ENCODE measurements at regions not wholly inside any gene's neighbourhood (a gene's known extent, or its start where the extent isn't known, plus 50 kb on each side); places are given as distances from the start of the nearest gene placed in this dataset.

DNA sequence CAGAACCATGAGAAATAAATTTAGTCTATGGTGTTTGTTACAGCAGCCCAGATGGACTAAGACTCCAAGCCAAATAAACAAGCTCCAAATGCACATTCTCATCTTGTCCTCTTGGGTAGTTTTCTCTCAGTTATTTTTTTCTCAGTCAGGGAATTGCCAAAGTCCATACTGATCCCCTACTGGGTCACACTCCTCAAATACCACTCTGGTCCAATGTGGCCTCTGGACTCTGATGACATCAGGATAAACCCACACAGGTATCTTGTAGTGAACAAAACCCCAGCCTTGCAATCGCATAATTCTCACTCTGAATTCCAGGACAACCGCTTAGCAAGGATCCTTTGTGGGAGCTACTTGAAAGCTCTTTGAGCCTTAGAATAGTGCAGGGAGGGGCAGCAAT lies 248.4 kb upstream of the JUN start:
- DNase-seq, result no peak

DNA sequence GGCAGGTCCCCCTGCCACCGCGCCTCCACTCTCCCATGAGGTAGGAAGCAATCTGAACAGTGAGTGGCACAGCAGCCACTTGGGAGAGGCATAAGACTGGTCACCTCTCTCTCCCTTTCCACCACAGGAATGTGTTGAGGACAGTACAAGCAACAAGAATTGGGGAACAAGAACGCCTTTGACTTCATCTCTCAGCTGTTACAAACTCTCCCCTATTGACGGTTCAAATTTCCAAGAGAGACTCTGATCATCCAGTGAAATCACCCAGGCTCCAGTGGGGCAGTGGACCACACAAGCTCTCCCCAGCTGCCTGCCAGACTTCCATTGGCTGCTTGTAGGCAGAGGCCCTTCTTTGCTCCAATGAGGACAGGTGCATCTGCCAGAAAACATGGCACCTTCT lies 249.9 kb upstream of the JUN start:
- DNase-seq, result no peak

DNA sequence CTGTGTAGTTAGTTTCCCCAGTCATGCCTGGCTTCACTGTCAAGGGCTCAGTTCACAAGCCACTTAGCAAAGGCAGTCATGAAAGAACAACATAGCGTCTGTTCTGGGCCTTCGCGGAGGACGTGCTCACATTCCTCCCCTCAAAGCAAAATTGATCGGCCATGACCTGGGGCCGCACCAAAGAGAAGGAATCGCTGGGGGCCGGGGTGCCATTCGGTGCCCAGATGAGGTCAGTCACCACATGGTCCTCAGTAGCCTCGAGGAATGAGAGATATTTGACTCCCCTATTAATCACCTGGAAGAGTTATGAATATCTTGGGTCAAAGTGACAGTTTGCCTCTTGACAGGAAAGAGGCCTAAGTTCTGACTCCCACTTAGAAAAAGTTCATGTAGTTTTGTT lies 251.1 kb upstream of the JUN start:
- DNase-seq, result no peak

DNA sequence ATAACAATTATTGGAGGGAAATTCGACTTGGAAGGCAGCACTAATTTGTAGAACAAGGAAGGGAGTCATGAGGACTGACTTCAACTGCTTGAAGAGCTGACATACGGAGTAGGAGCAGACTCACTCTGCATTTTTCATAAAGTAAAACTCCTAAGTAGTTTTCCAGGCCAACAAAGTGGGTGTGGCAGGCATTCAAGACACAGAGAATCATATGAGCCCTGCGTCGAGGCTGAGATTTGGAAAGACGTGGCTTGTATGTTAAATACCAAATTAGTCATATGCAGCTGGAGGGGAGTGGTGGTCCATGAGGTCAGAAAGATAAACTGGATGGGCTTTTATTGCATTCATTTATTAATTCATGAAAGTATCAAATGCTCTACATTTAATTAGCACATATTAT lies 255.7 kb upstream of the JUN start:
- DNase-seq, result no peak

DNA sequence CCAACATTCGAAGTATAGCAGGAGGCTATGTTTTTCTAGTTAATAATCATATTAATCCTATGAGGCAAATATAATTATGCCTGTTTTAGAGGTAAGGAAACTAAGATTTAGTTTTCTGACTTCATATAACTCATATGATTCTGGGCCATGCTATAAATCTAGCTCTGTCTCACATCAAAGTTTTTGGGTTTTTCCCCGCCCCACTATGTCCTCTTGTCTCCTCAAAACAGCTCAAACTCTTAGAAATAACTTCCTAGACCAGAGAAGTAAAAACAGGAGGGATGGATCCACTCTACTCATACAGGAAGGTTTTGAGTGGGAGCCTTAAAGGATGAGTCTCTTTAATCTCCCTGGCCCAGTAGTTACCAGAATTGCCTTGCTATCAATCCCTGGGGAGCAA lies 256.4 kb upstream of the FGGY start:
- no peak for DNase-seq

DNA sequence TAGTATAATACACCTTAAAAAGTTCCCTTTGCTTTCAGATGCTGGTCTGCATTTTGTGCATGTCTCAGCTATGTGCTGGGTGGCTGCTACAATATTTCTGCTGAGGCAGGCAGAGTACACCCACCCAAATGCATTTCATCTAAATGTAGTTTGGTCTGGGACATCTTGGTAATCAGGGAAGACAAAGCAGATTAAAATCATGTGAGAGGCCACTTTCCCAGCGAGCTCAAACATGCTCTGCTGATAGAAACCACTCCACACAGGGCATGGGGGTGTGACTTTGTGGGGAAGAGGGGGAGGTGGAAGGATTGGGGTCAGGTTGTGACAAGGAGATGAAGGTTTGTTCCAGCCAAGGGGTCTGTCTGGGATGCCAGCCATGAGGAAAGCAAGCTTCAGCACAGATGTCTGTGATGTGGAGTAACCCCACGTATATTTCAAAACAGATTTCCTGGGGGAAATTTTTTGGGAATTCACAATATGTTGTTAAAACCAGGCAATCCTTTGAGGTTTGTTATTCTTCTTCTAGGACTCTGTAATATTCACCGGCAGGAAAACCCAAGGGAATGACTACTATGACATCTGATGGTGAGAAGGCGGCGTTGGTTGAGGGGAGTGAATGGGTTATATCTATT lies 255.1 kb upstream of the FGGY start:
- no peak for DNase-seq

DNA sequence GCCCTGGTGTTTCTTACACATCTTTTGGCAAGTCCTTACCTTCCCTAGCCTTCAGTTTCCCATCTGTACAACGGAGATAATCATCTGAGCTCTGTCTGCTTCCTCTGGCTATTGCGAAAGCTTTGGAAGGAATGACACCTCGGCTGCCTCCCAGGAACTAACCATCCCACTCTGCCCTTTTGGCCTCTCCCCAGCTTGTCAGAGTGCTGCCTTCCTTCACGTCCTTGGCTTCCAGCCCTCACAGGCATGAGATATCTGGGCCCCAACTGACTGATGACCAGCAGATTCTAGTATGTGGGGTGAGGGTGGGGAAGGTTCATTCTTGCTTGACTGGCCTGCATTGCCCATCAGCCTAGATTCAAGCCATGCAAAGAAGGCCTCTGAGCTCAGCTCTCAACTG lies 253.1 kb upstream of the FGGY start:
- DNase-seq, result no peak

DNA sequence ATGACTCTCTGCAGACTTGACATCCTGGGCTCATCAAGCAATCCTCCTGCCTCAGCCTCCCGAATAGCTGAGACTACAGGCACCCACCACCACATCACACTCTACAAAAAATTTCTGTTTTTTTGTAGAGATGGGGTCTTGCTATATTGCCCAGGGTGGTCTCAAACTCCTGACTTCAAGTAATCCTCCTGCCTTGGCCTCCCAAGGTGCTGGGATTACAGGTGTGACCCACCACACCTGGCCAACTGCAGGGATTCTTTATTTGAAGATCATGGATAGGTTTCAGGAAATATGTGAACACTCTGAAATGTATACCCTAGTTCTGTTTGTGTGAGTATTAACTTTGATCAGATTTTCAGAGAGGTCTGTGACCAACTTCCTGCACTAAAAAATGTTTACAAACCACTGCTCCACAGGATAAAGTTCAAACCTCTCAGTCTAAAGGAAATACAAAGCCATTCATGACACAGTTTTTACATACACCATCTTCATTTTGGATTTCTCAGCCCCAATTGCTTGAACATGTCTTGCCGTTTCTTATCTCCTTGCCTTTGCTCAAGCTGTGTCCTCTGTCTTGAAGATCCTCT lies 252.3 kb upstream of the FGGY start:
- DNase-seq, result no peak

DNA sequence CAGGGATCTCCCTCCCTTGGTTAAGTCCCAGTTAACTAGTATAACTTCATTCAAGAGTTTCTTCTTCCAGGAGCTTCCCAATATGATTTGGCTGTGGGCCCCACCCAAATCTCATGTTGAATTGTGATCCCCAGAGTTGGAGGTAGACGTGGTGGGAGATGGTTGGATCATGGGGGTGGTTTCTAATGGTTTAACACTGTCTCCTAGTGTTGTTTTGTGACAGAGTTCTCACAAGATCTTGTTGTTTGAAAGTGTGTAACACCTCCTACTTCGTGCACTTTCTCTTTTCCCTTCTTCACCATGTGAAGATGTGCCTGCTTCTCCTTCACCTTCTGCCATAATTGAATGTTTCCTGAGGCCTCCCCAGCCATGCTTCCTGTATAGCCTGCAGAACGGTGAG lies 251.8 kb upstream of the FGGY start:
- no peak for DNase-seq

DNA sequence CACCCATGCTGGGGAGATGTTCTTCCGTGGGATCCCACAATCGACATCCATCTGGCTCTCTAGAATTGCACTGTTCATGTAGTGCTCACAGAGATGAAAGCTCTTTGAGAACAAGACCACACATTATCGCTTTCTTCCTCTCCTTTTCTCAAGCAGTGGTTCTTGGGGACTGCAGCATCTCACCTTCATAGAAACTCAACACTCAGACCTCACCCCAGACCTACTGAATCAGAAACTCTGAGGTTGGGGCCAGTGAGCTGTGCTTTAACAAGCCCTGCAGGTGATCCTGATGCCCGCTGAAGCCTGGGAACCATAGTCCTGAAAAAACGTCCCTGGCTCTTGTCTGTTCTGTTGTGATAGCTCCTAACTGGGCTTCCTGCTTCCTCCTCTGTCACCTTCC lies 251.3 kb upstream of the FGGY start:
- DNase-seq, result no peak

DNA sequence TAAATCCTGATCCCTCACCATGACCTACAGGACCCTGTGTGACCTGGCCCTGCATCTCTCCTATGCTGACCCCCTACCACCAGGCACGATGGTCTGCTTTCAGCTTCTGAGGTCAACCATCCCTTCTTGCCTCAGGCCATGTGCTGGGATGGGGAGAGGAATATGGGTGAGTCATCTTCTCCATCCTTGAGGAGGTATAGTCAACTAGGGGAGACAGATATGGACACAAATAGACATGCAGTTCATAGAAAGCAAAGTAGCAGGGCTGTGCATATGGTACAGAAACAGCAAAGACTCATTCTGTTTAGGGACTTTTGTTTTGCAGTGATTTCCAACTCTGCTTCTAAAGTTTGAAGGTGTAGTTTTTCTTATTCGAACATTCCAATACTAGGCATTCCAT lies 250.8 kb upstream of the FGGY start:
- DNase-seq, result no peak

DNA sequence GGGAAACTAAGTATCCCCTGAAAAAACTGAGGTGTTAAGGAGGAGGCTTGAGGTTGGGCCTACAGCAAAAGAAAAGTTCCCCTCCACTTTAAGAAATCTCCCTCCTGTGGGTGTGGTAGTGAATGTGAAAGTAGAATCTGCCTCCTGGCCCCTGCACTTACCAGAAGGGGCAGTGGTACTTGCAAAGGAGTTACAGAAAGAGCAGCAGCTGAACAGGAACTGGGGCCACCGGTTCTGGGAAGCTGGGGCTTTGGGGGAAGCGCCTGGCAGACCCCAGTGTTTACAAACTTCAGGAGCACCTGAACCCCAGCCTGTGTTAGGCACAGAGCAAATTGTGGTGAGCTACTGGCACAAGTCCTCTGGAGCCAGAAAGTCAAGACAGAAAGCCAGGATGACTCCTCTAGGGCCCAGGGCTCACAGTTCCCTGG lies 250.2 kb upstream of the FGGY start:
- no peak for DNase-seq

DNA sequence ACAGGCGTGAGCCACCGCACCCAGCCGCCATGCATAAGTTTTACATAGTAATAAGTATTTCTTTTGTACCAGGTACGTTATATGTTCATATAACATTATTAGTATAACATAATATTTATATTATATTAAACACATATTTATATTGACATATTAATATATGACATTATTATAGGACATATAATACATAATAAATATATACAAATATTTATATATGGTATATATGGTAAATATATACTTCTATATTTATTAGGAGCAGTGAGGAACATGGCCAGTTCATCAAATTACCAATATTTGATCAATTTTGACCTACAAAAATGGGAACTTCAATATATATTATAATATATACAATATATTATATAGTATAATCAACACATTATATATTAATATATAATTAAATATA lies 245.9 kb upstream of the FGGY start:
- DNase-seq, result no peak

DNA sequence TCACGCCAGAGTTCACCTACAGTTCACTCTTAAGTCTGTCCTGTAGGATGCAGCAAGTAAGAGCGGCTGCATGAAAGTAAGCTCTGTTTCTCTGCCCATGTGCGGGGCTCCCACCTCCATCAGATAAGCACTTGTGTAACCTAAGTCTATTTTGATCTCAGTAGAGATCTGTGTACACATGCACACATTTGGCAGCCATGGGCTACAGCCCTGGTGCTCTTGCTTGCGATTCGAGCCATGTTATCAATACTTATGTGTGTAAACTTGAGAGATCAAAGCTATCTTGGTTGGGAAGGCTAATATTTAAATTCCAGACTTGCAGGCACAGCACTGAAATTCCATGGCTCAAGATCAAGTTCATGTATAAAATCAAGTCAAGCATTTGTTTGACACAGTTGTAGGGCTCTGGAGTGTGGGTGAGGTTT lies 244.7 kb upstream of the FGGY start:
- DNase-seq, result no peak

DNA sequence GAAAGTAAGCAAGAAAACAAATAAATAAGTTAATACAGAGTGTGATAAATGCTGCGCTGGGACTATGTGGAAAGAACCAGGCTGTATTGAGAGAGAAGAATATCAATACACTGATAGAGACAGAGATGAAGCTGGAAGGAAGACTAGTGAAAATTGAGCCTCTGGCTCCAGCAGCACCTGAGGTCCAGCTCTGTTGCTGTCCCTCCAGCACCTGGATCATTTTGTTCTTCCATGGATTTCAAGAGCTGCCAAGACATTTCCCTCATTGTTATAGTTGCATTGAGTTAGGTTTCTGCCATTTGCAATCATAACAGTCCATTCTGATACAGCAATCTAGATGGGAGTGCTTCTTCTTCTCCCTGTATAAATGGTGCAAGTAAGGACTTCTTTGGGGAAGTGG lies 242.7 kb upstream of the FGGY start:
- DNase-seq, result no peak

DNA sequence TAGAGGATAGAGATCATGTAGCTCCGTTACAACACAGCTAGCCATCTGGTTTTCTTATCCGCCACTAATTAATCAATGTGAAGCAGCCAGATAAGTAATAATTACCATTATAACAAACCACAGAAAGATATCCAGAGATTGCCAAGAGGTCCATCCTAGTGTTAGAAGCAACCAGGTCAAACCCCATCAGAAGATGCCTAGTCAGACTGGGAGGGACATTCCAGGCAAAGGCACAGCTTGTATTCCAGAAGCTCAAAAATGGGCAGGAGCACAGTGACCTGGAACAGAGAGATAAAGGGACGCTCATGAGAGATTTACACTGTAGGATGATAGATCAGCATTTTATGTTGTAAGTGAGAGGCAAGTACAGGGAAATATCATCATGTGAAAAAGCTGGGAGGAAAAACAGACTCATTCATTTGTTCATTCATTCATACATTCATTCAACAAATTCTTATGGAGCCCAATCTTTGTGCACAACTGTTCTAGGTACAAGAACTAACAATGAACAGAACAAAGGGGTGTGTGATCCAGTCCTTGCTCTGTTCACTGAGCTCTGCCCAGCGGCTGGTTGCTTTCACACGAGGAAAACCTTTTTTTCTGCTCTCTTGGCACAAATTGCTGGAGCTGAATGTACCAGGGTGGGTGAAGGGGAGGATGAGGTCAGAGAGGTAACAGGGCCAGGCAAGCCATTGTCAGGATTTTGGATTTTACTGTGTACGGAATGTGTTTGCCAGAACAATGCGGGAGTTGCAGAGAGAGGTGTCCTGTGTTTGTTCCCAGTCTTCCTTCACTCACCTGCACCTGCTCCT lies 240.8 kb upstream of the FGGY start:
- DNase-seq, result no peak

DNA sequence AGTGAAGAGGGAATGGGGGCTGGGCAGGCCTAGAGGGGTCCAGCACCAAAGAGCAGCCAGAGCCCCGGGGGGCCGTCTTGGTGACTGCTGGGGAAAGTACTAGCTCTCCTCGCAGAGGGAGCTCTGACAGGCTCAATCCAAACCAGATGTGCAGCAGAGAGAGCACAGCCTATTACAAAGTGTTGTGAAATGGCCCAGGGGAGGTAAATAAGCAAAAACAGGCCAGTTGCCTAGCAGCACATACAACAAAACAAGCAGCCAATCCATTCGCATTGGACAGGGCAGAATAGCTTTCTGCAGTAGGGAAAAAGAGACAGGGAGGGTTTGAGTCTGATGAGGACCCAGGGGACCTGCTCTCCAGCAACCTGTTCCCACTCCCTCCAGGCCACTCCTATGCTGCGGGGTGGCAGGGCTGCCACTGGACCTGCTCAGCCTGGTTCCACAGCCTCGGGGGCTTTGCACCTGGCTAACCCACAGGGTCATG lies 239.6 kb upstream of the FGGY start:
- no peak for DNase-seq

DNA sequence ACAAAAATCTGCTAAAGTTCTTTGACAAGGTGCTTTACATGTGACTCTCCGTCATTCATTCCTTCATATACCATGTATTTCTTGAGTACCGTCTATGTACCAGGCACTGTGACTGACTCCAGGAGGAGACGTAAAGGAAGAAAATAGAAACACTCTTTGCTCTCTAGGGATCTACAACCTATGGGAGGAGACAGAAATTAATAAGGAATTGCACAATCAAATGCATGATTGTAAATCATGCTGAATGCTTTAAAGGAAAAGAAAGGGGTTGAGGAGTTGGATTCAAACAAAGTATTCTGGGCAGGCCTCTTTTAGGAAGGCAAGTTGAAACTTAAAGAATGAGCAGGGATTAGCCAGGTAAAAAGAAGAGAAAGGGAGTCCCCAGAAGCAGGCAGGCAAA lies 239.1 kb upstream of the FGGY start:
- DNase-seq, result no peak

DNA sequence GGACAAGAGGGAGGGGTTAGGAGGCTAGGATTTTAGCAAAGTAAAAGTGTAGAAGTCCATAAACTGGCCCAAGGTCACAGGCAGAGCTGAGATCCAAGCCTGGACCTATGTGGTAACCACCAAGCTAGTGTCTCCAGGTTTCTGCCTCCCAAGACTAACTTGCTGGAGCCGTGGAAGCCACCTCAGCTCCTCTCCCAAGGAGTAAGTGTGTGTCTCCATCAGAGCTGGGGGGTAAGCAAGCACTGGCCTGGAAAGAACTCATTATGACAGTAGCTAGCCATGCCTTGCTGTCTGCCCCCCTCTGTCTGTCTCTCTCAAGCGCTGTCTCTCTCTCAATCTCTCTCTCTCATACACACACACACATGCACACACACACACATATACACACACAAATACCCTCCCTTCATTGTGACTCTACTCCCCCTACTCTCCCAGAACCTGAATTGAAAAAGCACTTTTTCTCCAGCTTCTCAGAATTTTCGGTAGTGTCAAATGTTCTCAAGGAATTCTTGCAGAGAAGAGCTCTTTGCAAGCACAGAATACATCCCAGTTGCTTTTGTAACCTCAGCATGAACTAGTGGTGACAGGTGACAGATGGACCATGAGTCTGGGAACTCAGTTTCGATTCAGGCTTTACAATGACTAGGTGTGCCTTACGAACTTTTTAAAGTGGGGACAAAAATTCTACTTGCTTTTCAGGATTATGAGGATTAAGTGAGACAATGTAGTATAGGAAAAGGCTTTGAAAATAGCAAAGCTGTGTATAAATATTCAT lies 238.0 kb upstream of the FGGY start:
- no peak for DNase-seq

DNA sequence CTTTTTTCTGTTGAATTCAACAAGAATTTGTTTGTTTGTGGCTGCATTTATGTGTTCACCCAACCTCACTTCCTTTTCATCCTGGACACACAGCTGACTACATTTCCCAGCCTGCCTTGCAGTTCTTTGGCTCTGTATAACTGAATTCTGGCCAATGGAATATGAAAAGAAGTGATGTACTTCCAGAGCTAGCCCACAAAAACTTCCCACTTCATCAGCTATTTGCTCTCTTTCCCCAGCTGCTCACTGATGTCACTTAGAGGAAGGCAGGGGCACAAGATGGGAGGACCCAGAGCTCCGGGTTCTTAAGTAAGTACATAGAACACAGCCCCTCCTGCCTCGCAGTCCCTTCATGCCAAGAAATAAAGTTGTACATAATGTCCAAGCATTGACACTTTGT lies 235.0 kb upstream of the FGGY start:
- DNase-seq, result no peak

DNA sequence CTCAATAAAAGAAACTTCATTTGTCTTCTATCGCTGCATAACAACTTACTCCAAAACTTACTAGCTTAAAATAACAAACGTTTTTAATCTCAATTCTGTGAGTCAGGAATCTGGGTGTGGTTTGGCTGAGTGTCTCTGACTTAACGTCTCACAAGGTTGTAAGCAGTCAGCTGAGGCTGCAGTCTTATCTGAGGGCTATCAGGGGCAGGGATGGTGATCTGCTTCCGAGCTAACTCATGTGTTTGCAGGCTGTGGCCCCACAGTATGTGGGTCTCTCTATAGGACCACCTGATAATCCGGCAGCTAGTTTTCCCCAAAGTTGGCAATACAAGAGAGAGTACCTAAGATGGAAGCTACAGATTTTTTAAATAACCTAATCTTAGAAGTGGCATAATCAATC lies 234.2 kb upstream of the FGGY start:
- DNase-seq, result no peak

DNA sequence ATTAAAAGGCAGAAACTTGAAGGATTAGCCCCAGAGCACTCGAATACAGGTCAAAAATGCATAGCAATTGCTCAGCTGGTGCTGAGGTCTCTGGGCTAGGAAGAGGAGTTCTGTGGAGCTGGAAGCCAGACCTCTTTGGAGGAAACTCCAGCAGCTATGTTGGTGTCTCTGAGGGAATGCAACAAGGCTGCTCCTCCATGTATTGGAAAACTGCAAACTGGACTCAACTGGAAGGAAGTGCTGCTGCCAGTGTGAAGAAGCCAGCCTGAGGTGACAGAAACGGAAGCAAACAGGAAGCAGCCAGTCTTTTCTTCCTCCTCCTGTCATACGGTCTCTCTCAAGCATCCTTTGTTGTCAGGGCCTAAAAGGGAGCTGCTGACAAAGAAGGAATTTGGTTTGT lies 233.4 kb upstream of the FGGY start:
- no peak for DNase-seq

DNA sequence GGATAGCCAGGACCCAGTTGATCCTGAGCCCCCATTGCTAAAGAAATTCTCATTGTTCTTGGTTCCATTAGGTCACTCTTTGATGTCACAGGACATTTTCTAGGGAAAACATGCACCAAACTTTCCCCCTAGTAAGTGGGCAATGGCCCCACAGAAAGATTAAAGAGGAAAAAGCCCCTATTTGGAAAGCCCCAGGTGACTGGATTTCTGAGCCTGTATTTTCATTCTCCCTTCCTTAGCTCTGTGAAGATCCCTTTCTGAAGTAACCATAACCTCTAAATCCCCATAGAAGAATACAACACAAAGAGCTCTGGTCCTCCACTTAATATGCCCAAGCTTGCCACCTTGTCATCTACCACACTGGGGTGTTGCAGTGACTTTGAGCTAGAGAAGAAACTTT lies 232.3 kb upstream of the FGGY start:
- DNase-seq, result no peak

DNA sequence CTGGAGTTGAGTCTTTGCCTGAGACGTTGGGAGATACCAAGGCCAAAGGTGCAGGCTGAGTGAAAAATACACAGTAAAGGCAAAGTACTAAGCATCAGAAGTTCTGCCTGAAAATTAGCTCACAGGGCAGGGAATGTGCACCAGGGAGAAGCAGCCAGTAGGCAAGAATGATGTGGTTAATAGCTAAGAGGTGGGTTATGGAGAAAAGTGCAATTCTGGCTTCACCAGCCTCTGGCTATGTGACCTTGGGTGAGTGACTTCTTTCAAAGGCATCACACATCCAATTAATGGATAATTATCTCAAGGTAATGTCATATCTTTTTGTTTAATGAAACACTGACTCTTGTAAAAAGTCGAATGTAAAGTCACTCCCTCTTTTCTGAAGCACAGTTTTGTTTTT lies 230.7 kb upstream of the FGGY start:
- no peak for DNase-seq
